ENCODE measurements at regions not wholly inside any gene's neighbourhood (a gene's known extent, or its start where the extent isn't known, plus 50 kb on each side); places are given as distances from the start of the nearest gene placed in this dataset.

DNA sequence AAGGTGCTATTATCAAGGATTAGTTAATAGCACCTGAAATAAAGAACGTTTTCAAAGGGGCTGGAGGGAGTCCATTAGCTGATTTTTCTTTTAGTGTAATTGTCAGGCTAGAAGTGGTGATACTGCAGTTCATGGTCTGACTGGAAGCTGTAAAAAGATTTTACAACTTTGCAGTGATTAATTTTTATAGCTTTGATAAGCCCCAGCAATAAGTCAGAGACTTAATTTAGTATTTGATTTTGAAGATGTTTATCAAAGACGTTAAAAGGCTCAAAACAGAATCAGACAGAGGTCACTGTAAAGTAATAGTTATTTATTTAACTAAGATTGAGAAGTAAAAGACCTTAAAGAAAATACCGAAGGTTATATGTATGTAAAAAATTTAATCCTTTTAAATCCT is 165.5 kb upstream of the FMN2 start:
- Histone ChIP-seq H3K9ac (ENCODE audit: low read depth in 2 of 2, low read length in 2 of 2) (no peak overlapping the region), H3K4me1 (no peaks in the 10 kb centered on the region), H3K27ac (no peak overlapping the region), H3K27me3 (no peaks in the 10 kb centered on the region), H3K9me3 (no peaks in the 10 kb centered on the region), H3K4me3 (no peak overlapping the region), H3K36me3 (no peaks in the 10 kb centered on the region)
- TF ChIP-seq, protein P1, sequence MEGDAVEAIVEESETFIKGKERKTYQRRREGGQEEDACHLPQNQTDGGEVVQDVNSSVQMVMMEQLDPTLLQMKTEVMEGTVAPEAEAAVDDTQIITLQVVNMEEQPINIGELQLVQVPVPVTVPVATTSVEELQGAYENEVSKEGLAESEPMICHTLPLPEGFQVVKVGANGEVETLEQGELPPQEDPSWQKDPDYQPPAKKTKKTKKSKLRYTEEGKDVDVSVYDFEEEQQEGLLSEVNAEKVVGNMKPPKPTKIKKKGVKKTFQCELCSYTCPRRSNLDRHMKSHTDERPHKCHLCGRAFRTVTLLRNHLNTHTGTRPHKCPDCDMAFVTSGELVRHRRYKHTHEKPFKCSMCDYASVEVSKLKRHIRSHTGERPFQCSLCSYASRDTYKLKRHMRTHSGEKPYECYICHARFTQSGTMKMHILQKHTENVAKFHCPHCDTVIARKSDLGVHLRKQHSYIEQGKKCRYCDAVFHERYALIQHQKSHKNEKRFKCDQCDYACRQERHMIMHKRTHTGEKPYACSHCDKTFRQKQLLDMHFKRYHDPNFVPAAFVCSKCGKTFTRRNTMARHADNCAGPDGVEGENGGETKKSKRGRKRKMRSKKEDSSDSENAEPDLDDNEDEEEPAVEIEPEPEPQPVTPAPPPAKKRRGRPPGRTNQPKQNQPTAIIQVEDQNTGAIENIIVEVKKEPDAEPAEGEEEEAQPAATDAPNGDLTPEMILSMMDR (IDR thresholded peaks at IDR 0.05): no peak
- intact Hi-C loops (cut with DNase I): no loop called here
- DNase-seq: no peak

DNA sequence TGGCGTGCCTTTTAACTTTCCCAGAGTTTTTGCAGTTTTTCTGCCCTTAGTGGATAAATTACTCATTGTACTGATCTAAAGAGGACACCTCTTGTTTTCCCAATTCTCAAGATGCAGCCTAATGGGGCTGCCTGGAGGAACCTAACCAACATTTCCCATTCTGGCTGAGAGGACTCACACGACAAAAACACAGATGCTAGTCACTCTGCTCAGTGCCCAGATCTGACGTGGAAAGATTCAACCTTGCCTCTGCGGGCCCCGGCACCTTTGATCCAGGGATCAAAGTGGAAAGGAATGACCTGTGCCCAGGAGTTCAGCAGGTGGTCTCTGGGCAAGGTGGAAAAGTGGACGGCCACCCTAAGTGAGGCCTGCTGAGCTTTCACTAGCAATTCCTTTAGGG is 162.4 kb upstream of the FMN2 start:
- Histone ChIP-seq H3K27me3 (no peaks in the 10 kb centered on the region), H3K9me3 (no peaks in the 10 kb centered on the region), H3K9ac (ENCODE audit: low read depth in 2 of 2, low read length in 2 of 2) (no peak overlapping the region), H3K36me3 (no peaks in the 10 kb centered on the region), H3K4me3 (no peak overlapping the region), H3K27ac (no peak overlapping the region), H3K4me1 (no peaks in the 10 kb centered on the region)
- intact Hi-C loops (cut with DNase I): no loop called here
- TF ChIP-seq, protein P1 (IDR thresholded peaks at IDR 0.05): no peak
- no peak for DNase-seq

GRCh38 chr1:239930686-239931262 is 160.9 kb upstream of the FMN2 start:
- no peak overlapping the region for H3K27ac ChIP-seq

GRCh38 chr1:239931341-239931740 is 160.3 kb upstream of the FMN2 start:
- Histone ChIP-seq H3K9ac (ENCODE audit: low read depth in 2 of 2, low read length in 2 of 2) (no peak overlapping the region), H3K36me3 (no peaks in the 10 kb centered on the region), H3K27ac (no peak overlapping the region), H3K9me3 (no peaks in the 10 kb centered on the region), H3K4me1 (no peaks in the 10 kb centered on the region), H3K4me3 (no peak overlapping the region), H3K27me3 (no peaks in the 10 kb centered on the region)
- intact Hi-C loops (cut with DNase I): no loop called here
- TF ChIP-seq, protein P1 (IDR thresholded peaks at IDR 0.05): no peak
- DNase-seq: no peak

More at GRCh38 chr1:239930686-239931262, 160.9 kb upstream of the FMN2 start:
- no peak for DNase-seq
- TF ChIP-seq, protein P1 (IDR thresholded peaks at IDR 0.05): no peak
- Histone ChIP-seq H3K36me3 (no peaks in the 10 kb centered on the region), H3K4me1 (no peaks in the 10 kb centered on the region), H3K9me3 (no peaks in the 10 kb centered on the region), H3K4me3 (no peak overlapping the region), H3K27me3 (no peaks in the 10 kb centered on the region), H3K9ac (ENCODE audit: low read depth in 2 of 2, low read length in 2 of 2) (no peak overlapping the region)
- intact Hi-C loops (cut with DNase I): no loop called here

GRCh38 chr1:239939602-239940001 is 152.1 kb upstream of the FMN2 start:
- TF ChIP-seq, protein P1 (IDR thresholded peaks at IDR 0.05): no peak
- H3K4me3 ChIP-seq: no peak overlapping the region
- H3K9me3 ChIP-seq: no peaks in the 10 kb centered on the region
- H3K4me1 ChIP-seq: no peaks in the 10 kb centered on the region
- no peaks in the 10 kb centered on the region for H3K27me3 ChIP-seq
- no peak for DNase-seq
- no peak overlapping the region for H3K9ac ChIP-seq (ENCODE audit: low read depth in 2 of 2, low read length in 2 of 2)
- no peak overlapping the region for H3K27ac ChIP-seq
- intact Hi-C loops (cut with DNase I): no loop called here
- no peaks in the 10 kb centered on the region for H3K36me3 ChIP-seq

Data from colonic mucosa (tissue), 4 donors.